HG03558 (cell line): ENCODE measurements at regions not wholly inside any gene's neighbourhood (a gene's known extent, or its start where the extent isn't known, plus 50 kb on each side); places are given as distances from the start of the nearest gene placed in this dataset.

Source experiments
- ATAC-seq: cut with Tn5 transposase; IDR thresholded peaks from one replicate; pipeline ENCODE4 v1.9.1; 2021; ENCODE audit warnings: moderate number of reproducible peaks; ENCODE audit not compliant: unreplicated experiment; ENCODE audit errors: extremely low read depth

DNA sequence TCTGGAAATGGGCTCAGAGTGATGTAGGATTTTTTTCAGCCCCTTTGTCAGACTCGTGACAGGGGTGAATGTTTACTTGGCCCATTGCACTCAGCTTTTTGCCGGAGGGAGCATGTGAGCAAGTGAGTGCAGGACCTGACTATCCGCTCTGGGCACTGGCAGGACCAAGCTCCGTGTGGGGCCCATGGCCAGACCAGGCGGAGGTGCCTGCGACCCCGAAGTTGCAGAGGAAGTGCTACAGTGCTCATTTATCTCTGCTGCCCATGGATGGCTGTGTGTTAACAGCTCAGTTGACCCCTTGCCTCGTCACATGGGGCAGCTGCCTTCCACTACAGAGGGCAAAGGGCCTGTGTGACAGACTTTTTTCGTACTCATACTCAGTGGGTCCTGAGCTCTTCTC, 744.3 kb downstream of the IRX1 start:
- ATAC-seq = no peak

DNA sequence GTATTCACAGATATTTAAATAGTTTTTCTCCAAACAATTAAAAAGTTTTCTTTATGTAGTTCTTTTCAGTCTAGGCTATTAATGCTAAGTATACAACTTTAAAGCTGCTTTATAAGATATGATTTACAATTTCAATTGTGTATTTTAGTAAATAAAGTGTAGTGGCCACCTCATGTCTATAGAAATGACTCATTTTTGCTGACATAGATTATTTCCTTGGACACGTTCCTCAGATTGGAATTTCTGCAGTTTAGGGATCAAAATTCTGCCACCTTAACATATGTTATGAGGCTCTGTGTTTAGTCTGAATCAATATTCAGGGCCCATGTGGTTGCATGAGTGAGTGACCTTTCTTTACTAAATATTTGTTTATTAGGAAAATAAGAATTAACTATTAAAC, 750.2 kb downstream of the IRX1 start:
- no peak for ATAC-seq

DNA sequence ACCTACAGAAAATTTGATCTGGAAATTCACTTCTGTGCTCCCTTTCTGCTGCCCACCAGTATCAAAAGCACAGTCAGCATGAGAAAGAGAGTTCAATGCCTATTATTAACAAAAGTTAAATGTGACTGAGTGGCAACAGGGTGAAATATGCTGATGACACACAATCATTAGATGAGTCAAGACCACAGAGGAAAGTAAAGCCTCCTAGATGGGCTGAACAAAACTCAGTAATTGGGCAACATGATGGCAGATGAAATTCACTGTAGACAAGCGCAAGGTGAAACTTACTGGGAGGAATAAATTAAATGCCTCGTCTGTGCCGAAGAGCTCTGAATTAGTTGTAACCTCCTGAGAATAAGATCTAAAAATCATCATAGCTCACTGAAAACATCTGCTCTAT, 752.8 kb downstream of the IRX1 start:
- no peak for ATAC-seq

DNA sequence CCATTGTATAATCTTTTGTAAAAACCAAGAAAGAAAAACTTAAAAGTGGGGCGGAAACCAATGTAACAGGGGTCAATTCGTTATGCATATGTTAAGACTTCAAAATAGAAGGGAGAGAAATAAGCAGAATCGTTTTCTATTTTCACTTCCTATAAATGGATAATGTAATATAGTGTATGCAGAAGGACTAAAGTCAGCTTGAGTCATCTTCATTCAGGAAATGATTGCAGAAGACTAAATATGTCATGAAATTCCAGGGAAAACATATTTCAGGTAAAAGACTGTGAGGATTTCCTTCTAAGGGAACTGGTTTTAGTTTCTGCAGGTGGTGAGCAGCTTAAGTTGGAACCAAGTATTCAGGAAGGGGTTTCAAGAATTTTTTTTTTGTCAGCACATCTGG, 753.3 kb downstream of the IRX1 start:
- no peak for ATAC-seq

DNA sequence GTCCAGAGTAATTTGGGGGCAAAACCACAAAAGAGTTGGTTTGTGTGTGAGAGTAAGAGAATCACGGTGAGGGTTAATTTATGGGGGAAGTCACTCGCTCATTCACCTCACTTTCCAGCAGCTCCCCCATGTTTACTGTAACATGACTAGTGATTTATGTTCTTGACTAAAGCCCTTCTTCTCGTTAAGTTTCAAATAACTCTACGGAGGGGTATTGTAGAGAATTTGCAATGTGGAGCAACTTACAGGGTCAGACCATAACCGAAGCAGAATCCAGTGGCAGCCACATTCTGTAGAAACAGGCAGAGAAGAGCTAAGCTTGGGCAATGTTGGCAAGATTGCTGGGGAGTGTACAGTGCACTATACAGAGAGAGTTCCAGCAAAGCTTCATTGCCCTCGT, 760.6 kb downstream of the IRX1 start:
- no peak for ATAC-seq

DNA sequence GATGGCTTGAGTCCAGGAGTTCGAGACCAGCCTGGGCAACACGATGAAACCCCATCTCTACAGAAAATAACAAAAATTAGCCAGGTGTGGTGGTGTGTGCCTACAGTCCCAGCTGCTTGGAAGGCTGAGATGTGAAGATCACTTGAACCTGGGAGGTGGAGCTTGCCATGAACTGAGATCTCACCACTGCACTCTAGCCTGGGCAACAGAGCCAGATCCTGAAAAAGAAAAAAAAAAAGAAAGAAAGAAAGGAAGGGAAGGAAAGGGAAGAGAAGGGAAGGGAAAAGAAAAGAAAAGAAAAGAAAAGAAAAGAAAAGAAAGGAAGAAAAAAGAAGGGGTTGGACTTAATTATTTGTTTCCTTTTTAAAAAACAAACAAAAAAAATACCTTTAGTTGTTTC, 764.2 kb downstream of the IRX1 start:
- no peak for ATAC-seq

DNA sequence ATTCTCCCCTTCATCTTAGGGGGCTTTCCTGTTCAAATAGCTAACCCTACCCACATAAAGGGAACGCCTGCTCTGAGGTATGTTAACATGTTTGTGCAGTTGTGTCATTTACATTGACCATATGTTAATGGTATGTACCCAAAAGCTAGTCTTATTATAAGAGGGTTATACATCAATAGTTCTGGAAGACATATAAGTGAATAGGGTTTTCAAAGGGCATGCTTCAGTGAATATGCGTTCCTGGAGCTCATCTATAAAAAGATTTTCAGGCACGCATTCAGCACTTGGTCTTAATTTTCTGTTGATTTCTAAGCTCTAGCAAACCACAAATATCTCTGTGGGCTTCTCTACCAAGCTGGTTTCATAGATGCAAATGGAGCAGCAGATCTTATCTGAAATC, 766.1 kb downstream of the IRX1 start:
- no peak for ATAC-seq

DNA sequence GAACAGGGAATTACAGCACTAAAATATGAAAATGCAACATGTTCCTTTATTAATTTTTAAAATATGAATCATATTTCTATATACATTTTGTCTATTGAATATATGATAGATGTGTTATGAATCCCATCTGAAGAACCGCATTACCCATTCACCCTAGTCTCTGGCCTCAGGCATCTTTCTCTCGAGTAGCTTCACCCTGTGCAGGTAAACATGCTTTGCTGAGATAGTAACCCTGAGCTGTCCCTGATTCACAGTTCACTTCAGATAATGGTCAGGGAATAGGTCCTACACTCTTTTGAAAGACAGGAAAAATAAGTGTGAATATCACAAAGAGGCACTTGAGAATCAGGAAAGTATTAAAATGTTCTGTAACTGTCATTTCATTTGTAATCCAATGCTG, 766.8 kb downstream of the IRX1 start:
- ATAC-seq = no peak

DNA sequence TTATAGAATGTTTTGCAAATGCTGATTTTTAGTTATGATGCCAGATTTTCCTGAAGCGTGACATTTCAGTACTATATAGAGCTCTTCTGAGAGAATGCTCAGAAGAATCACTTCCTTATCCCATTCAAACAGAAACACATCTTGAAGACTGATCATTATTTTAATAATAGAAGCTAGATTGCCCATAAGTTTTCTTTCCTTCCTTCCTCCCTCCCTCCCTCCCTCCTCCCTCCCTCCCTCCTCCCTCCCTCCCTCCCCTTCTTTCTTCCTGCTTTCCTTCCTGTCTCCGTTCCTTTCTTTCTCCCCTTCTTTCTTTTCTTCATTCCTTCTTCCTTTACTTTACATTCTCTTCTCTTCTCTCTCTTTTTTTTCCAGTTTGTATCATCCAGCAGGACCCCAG, 767.4 kb downstream of the IRX1 start:
- ATAC-seq = no peak

DNA sequence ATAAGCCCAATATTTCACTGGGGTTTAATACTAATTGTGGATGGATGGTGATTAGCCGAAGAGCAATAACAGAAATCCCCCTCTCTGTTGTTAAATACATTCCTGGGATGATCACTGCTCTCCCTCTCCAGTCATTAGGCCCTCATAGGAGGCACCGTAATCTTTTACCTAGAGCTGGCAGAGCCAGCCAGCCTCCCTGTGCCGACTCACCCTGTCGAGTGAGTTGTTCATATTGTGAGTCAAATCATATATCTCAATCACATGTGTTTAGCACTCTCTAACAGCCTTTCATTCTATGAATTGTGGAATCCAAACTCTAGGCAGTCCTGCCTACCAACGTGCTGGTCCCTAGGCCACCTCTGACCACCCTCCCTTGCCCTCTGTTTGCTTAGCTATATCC, 771.0 kb downstream of the IRX1 start:
- ATAC-seq = no peak

DNA sequence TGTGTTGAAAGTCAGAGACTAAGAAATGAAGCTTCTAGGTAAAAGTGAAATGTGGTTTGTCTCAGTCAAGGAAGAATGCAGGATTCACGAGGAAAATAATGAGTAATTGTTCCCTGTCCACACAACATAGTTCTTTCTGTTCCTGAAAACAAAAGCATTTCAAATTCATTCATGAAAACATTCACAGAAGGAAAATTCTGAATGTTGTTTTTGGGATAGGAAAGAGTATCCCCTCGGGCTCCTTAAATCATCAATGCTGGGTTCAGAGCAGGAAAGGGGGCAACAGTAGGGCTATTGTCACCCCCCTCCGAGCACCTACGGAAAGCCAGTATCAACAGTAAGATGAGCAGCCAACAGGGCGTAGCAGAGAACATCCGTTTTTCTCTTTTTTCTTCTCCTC, 769.9 kb upstream of the ADAMTS16 start:
- ATAC-seq = no peak

DNA sequence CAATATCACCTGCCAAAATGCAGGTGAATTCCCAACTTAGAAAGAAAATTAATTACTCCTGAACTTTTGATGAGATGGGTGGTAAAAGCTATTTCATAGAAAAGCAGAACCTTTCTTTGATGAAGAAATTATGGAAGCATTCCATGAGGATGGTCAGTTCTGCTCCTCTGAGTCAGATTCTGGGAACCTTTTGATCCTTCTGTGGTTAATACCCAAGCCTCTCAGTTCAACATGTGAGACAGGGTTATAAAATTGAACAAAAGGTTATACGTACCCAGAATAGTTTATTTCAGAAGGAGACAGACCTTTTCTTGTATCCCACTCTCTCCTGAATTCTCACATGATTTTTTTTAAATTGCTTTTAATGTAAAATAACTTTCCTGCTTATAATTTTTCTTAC, 767.6 kb upstream of the ADAMTS16 start:
- no peak for ATAC-seq

DNA sequence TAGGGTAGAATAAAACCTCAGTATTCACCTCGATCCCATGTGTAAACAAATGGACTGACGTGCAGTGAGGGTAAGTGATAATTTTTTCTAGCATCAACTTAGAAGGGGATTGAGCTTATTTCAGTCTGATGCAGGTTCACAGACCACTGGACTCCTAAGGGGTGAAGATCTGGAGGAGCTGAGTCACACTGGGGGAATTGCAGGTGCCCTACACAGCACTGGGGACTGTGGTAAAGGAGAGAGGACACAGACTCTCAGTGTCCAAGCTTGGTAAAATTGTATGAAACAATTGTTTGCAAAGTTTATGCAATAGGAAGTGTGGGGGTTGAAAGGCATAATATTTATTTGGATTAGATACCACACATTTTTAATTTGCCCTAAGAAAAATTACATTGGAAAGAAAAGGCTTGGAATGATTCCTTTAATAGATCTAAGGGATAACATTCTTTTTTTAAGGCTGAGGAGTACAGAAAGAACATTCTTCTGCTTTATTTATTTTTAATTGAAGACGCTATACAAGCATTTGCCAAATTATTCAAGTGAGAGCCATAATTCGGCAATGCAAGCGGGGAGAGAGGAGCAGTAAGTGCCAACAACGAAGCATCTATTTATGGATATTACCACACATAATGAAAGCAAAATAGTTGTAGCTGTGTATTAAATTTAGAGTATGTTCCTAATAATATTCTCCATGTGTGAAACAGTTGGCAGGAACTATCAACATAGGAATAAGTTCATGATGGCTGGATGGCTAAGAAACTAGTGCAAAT, 766.9 kb upstream of the ADAMTS16 start:
- no peak for ATAC-seq

DNA sequence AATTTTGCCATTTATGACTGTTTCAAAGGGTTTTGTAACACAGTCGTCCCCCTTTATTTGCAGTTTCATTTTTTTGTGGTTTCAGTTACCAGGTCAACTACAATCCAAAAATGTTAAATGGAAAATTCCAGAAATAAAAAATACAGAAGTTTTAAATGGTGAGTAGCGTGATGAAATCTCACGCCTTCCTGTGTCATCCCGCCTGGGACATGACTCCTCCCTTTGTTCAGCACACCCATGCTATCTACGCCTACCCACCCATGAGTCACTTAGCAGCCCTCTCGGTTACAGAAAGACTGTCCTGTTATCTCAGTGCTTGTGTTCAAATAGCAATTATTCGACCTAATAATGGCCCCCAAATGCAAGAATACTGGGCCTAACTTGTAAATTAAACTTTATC, 765.3 kb upstream of the ADAMTS16 start:
- ATAC-seq = no peak

DNA sequence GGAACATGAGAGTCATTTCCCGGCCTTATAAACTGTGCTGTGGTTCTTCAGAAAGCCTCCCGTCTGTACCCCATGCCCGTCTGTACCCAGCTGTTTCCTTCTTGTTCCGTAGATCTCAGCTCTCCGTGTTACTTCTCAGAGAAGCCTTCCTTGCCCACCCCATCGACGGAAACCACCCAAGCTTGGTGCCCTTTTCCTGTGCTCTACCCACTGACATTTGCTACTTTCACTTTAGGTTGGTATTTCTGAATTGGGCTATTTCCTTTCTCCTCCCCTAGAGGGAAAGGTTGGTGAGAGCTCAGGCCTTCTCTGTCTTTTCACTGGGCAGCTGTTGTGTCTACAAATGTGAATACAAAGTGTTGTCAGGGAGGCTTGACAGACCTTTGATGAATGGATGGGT, 764.5 kb upstream of the ADAMTS16 start:
- no peak for ATAC-seq

DNA sequence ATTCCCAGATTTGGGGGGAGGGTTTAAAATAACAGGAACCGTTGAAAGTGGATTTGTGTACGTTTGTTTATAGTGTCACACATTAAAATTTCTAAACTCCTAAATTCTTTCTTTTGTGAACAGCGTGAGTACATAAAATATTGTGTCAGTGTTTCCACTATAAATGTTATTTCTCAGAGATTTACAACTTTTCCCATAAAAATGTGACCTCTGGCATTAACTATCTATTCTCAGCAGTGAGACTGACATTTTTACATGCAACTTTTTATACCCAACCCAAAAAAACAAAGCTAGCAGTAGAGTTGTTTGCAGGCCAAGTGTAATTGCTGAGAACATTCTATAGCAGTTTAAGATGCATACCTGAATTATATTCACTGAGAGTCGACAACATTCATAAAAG, 757.0 kb upstream of the ADAMTS16 start:
- no peak for ATAC-seq

DNA sequence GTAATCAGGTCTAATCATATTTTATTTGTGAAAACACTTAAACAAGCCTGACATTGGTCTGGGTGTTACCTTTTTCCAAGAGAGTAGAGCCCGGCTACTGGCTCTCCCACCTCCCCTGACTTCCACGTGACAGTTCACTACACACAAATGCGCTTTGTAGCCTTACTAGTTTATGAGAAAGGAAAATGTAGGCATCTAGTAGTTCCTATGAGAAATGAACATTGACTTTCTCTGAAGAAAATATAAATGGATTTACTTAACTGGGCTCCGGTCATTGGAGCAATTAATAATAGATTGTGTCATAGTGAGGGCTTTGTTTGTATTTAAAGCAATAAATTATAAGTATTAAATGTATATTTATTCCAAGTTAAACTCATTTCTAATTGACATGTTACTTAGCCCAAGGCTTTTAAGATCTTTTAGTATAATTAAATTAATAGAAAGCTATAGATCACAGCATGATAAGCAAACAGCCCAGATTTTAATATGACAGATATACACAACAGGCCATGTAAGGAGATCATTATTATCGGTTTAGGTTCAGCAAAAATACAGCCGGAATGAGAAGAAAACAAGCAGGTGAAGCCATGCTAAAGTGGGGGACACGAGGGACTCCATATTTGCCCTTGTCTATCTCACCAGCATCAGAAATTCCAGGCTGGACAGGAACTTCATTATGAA, 756.5 kb upstream of the ADAMTS16 start:
- no peak for ATAC-seq

DNA sequence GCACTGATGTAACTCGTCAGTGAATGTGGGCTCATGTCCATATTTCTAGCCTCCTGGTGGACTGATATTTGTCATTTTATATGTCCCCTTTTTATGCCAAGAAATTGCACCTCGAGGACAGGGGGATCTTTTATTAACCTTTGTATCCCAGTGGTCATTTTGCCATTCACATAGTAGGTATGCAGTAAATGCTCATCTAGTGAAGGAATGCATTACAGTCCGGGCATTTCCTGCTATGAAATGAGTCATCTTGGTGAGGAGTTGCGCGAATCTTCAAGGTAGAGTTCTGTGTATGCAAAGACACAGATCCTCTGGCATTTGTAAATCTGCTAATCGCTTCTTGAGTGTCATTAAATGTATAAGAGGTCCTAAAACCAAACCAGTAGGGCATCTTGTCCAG, 755.5 kb upstream of the ADAMTS16 start:
- no peak for ATAC-seq

DNA sequence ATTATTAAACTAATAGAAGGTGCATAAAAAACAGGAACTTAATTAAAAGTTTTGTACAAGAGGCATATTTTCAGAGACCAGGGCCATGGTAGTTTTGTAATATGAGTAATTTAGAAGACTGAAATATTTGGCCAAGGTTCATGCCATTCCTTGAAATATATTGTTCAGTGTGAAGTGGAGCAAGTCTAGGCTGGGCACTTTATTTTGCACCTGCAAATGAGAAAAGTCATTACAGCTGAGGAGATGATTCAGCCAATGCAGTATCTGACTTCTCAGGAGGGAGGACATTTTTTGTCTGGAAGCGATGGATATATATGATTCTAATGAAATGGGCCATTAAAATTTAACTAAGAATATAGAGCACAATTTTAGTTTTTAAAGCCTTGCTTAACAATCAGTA, 754.0 kb upstream of the ADAMTS16 start:
- no peak for ATAC-seq

DNA sequence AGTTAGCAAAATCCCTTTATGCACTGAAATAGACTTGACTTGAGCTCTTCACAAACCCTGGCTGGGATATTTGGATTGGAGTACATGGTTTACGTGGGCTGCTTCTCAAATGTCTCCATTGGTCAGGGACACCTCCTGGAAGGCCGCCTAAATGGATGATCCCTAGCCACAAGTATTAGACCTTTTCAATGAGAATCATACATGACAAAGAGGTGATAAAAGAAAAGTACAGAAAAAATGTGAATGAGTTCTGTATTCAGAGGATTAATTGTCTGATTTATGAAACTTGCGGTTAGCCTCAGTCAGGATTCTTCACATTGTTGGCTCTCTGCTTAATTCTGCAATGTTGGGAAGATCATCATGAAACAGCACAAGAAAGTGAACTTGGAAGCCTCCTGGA, 752.8 kb upstream of the ADAMTS16 start:
- no peak for ATAC-seq

DNA sequence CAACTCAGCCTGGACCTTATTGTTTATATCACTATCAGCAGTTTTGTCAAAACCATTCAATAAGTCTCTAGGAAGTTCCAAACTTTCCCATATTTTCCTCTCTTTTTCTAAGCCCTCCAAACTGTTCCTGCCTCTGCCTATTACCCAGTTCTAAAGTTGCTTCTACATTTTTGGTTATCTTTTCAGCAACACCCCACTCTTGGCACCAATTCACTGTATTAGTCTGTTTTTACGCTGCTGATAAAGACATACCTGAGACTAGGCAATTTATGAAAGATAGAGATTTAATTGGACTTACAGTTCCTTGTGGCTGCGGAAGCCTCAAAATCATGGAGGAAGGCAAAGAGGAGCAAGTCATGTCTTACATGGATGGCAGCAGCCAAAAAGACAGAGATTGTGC, 744.4 kb upstream of the ADAMTS16 start:
- no peak for ATAC-seq

DNA sequence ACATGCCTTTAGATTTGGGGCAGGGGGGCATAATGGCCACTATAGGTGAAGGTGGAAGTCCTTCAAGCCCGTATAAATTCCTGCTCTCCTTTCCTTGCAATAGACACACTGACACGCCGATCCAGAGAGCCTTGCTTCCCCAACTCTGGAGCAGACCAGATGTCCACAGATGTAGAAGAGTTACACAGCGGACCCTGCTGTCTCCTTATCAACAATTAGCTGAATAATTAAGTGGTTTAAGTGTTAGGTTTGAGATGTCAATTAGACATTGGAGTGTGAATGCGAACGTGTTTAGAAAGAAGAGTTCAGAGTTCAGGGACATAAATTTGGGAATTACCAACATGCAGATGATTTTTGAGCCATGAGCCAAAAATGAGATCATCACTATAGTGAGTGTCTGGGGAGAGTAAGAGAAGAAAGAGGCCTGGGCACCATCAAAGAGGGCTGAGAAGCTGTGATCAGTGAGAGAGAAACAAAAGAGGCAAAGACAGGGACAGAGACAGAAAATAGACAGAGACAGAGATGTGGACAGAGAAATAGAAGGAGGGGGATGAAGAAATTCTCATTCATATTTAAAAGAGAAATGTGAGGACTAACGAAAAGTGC, 734.4 kb upstream of the ADAMTS16 start:
- ATAC-seq = no peak
